B cell (primary cell): ENCODE measurements at regions not wholly inside any gene's neighbourhood (a gene's known extent, or its start where the extent isn't known, plus 50 kb on each side); places are given as distances from the start of the nearest gene placed in this dataset.

Source experiments
- CTCF ChIP-seq: fragments of 200-600 bp; IDR thresholded peaks from one replicate; pipeline ENCODE4 v1.8.0; 2022; ENCODE audit warnings: antibody characterized with exemption, mild to moderate bottlenecking
- EZH2 ChIP-seq: IDR thresholded peaks from 2 replicates; pipeline ENCODE4 v1.6.1; 2012; ENCODE audit warnings: borderline replicate concordance, low read depth, mild to moderate bottlenecking, moderate library complexity, low read length; ENCODE audit not compliant: insufficient read depth, poor library complexity, severe bottlenecking

- TF ChIP-seq CTCF (no peak), EZH2 (no peak)
Observed at GRCh38 chr1:3965693-3966092, 65.6 kb upstream of the C1orf174 start.
